Activated CD8-positive, alpha-beta memory T cell treated with anti-CD3 and anti-CD28 coated beads, Interleukin-2, amount 50 U/mL, for 48 hours (primary cell): ENCODE measurements at regions not wholly inside any gene's neighbourhood (a gene's known extent, or its start where the extent isn't known, plus 50 kb on each side); places are given as distances from the start of the nearest gene placed in this dataset.
"Not testable (repeated sequence)": the region's sequence is repeated elsewhere in the genome, so short reads cannot be mapped to it uniquely, and the experiment has no call there.

Experiments used
- DNase-seq: peaks from one replicate; pipeline ENCODE4 v3.0.0-alpha.2; 2020

- not testable (repeated sequence) for DNase-seq
Observed at GRCh38 chr21:5066682-5067251, 5454.6 kb upstream of the TPTE start.

- DNase-seq, result not testable (repeated sequence)
Observed at GRCh38 chr21:5067326-5068048, 5453.9 kb upstream of the TPTE start.

- DNase-seq, result not testable (repeated sequence)
Observed at GRCh38 chr21:5068649-5069048, 5452.7 kb upstream of the TPTE start.

GRCh38 chr21:5071180-5071579, 5450.2 kb upstream of the TPTE start:
- not testable (repeated sequence) for DNase-seq

- not testable (repeated sequence) for DNase-seq
Observed at GRCh38 chr21:5076854-5077253, 5444.5 kb upstream of the TPTE start.

GRCh38 chr21:5079361-5079760, 5442.0 kb upstream of the TPTE start:
- DNase-seq, result not testable (repeated sequence)

GRCh38 chr21:5080015-5080414, 5441.4 kb upstream of the TPTE start:
- not testable (repeated sequence) for DNase-seq

GRCh38 chr21:5084246-5084645, 5437.1 kb upstream of the TPTE start:
- DNase-seq, result not testable (repeated sequence)

- not testable (repeated sequence) for DNase-seq
Observed at GRCh38 chr21:5085456-5085855, 5435.9 kb upstream of the TPTE start.

- not testable (repeated sequence) for DNase-seq
Observed at GRCh38 chr21:5086416-5086815, 5435.0 kb upstream of the TPTE start.

- not testable (repeated sequence) for DNase-seq
Observed at GRCh38 chr21:5088820-5089219, 5432.6 kb upstream of the TPTE start.

- not testable (repeated sequence) for DNase-seq
Observed at GRCh38 chr21:5089399-5090089, 5431.8 kb upstream of the TPTE start.

- DNase-seq, result not testable (repeated sequence)
Observed at GRCh38 chr21:5090132-5091079, 5431.0 kb upstream of the TPTE start.

GRCh38 chr21:5091274-5091673, 5430.1 kb upstream of the TPTE start:
- DNase-seq, result not testable (repeated sequence)

- DNase-seq, result not testable (repeated sequence)
Observed at GRCh38 chr21:5095628-5096027, 5425.8 kb upstream of the TPTE start.

GRCh38 chr21:5098010-5098743, 5423.2 kb upstream of the TPTE start:
- DNase-seq, result not testable (repeated sequence)

- DNase-seq, result not testable (repeated sequence)
Observed at GRCh38 chr21:5100604-5101174, 5420.7 kb upstream of the TPTE start.

- DNase-seq, result peak; percentile 73
Observed at GRCh38 chr21:5101749-5102148, 5419.6 kb upstream of the TPTE start.

- DNase-seq, result peak; percentile 57
Observed at GRCh38 chr21:5103880-5104561, 5417.4 kb upstream of the TPTE start.

- not testable (repeated sequence) for DNase-seq
Observed at GRCh38 chr21:5104562-5104928, 5416.8 kb upstream of the TPTE start.
